ENCODE measurements at regions not wholly inside any gene's neighbourhood (a gene's known extent, or its start where the extent isn't known, plus 50 kb on each side); places are given as distances from the start of the nearest gene placed in this dataset.

DNA sequence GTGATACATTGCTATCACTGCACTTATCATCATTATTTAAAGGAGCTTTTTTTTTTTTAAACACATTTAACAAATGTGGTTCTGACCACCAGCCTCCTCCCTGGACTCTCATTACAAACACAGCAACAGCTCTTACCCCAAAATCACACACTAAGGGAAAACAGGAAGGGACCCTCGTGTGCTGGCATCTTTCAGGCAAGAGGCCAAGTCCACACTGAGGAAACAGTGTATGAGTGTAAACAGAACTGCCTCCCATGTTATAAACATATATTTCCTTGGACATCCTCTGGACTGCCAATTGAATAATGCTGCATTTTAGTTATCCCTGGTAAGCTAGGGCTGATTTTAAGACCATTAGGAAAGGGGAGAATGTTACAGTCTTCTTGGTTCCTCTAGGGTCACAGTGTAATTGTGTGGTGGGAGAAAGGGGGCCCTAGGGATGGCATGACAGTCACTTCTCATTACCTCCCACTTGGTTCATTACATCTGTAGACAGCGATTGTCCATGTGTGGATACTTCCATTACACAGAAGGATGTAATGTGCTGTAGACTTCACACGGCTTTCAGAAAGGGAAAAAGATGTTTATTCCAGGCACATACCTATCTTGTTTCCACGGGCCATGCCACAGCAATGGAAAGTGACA lies 244.6 kb upstream of the TET2 start:
- no peak for TF ChIP-seq EZH2 (IDR thresholded peaks at IDR 0.05; ENCODE audit: borderline replicate concordance)
- TF ChIP-seq, protein P1, sequence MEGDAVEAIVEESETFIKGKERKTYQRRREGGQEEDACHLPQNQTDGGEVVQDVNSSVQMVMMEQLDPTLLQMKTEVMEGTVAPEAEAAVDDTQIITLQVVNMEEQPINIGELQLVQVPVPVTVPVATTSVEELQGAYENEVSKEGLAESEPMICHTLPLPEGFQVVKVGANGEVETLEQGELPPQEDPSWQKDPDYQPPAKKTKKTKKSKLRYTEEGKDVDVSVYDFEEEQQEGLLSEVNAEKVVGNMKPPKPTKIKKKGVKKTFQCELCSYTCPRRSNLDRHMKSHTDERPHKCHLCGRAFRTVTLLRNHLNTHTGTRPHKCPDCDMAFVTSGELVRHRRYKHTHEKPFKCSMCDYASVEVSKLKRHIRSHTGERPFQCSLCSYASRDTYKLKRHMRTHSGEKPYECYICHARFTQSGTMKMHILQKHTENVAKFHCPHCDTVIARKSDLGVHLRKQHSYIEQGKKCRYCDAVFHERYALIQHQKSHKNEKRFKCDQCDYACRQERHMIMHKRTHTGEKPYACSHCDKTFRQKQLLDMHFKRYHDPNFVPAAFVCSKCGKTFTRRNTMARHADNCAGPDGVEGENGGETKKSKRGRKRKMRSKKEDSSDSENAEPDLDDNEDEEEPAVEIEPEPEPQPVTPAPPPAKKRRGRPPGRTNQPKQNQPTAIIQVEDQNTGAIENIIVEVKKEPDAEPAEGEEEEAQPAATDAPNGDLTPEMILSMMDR (IDR thresholded peaks at IDR 0.05; ENCODE audit: poor library complexity) = no peak
